ENCODE measurements at regions not wholly inside any gene's neighbourhood (a gene's known extent, or its start where the extent isn't known, plus 50 kb on each side); places are given as distances from the start of the nearest gene placed in this dataset.

DNA sequence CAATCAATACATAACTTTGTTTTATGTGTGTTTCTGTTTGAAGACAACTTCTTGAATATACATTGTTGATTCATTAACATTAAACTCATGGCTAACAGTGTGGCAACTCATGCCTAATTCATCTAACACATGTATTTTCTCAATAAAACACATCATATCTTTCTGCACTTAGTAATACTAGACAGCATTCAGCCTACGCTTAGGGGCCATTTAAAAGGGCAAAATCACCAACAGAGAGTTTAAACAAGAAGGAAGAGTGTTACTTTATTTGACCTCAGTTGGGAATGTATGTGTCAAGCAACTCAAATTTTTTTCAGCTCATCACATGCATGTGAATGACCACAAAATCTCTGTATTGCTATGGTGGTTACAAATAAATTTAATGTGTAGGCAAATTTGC is 128.8 kb upstream of the AADACL2 start:
- Mint-ChIP-seq H3K4me3 (no peak overlapping the region), H3K9me3 (ENCODE audit: insufficient read depth) (peaks cover under 1% of the 10 kb centered on the region), H3K27ac (no peak overlapping the region), H3K27me3 (peaks cover 7% of the 10 kb centered on the region), H3K4me1 (no peaks in the 10 kb centered on the region)
- DNase-seq (no peak), ATAC-seq (ENCODE audit: low read depth) (no peak)
- ChIA-PET POLR2A (no interaction called here), CTCF (no interaction called here)
- intact Hi-C loops (cut with micrococcal nuclease): no loop called here
- no CpG with 5 or more reads among the region's 1 CpG for WGBS (ENCODE audit: insufficient coverage)
- H3K27me3 ChIP-seq (replicated peaks in 1 of 4; ENCODE audit: control extremely low read depth in 1 of 4, control insufficient read depth in 3 of 4, insufficient read depth in 4 of 4, low read length in 3 of 4): no peaks in the 10 kb centered on the region
- no peaks in the 10 kb centered on the region for H4K20me1 ChIP-seq (ENCODE audit: control insufficient read depth, insufficient read depth, low read length, poor library complexity, severe bottlenecking)
- no peaks in the 10 kb centered on the region for H3K4me1 ChIP-seq (ENCODE audit: control insufficient read depth in 2 of 2, insufficient read depth in 2 of 2, low read length in 2 of 2)
- no peak overlapping the region for H3K4me2 ChIP-seq (replicated peaks; ENCODE audit: low read depth, low read length, poor library complexity, severe bottlenecking)
- H2AFZ ChIP-seq (ENCODE audit: insufficient read depth, low read depth, low read length, poor library complexity, severe bottlenecking): no peak overlapping the region
- H3K27ac ChIP-seq (ENCODE audit: low read length in 2 of 2): no peak overlapping the region
- H3K36me3 ChIP-seq (replicated peaks in 1 of 2; ENCODE audit: control extremely low read depth in 1 of 2, control insufficient read depth in 1 of 2, extremely low read depth in 1 of 2, insufficient read depth in 2 of 2, low read length in 1 of 2): no peaks in the 10 kb centered on the region
- peaks cover 0 to 1% (median 0%) of the 10 kb centered on the region in 3 donors for H3K9me3 ChIP-seq (ENCODE audit: control extremely low read depth in 1 of 3, control insufficient read depth in 2 of 3, insufficient read depth in 1 of 3, low read length in 2 of 3)
- H3K9ac ChIP-seq (ENCODE audit: low read length): no peak overlapping the region
- TF ChIP-seq, protein P1, sequence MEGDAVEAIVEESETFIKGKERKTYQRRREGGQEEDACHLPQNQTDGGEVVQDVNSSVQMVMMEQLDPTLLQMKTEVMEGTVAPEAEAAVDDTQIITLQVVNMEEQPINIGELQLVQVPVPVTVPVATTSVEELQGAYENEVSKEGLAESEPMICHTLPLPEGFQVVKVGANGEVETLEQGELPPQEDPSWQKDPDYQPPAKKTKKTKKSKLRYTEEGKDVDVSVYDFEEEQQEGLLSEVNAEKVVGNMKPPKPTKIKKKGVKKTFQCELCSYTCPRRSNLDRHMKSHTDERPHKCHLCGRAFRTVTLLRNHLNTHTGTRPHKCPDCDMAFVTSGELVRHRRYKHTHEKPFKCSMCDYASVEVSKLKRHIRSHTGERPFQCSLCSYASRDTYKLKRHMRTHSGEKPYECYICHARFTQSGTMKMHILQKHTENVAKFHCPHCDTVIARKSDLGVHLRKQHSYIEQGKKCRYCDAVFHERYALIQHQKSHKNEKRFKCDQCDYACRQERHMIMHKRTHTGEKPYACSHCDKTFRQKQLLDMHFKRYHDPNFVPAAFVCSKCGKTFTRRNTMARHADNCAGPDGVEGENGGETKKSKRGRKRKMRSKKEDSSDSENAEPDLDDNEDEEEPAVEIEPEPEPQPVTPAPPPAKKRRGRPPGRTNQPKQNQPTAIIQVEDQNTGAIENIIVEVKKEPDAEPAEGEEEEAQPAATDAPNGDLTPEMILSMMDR (IDR thresholded peaks at IDR 0.05): no peak
- no peak for TF ChIP-seq EZH2 (IDR thresholded peaks at IDR 0.05; ENCODE audit: borderline replicate concordance, insufficient read depth, low read depth, low read length, poor library complexity, severe bottlenecking)
- no peak overlapping the region for H3K4me3 ChIP-seq (ENCODE audit: control extremely low read depth in 1 of 5, extremely low read depth in 1 of 5, insufficient read depth in 1 of 5, low read depth in 2 of 5, low read length in 4 of 5)
- H3K79me2 ChIP-seq (ENCODE audit: control insufficient read depth, insufficient read depth, low read length): no peaks in the 10 kb centered on the region

- DNase-seq (no peak), ATAC-seq (ENCODE audit: low read depth) (no peak)
- Mint-ChIP-seq H3K9me3 (ENCODE audit: insufficient read depth) (no peaks in the 10 kb centered on the region), H3K27me3 (no peaks in the 10 kb centered on the region), H3K4me1 (no peaks in the 10 kb centered on the region), H3K4me3 (no peak overlapping the region), H3K27ac (no peak overlapping the region)
- no peaks in the 10 kb centered on the region for H3K36me3 ChIP-seq (replicated peaks in 1 of 2; ENCODE audit: control extremely low read depth in 1 of 2, control insufficient read depth in 1 of 2, extremely low read depth in 1 of 2, insufficient read depth in 2 of 2, low read length in 1 of 2)
- intact Hi-C loops (cut with micrococcal nuclease): no loop called here
- no peak overlapping the region for H3K4me2 ChIP-seq (replicated peaks; ENCODE audit: low read depth, low read length, poor library complexity, severe bottlenecking)
- H3K27ac ChIP-seq (ENCODE audit: low read length in 2 of 2): no peak overlapping the region
- no peaks in the 10 kb centered on the region for H3K27me3 ChIP-seq (replicated peaks in 1 of 4; ENCODE audit: control extremely low read depth in 1 of 4, control insufficient read depth in 3 of 4, insufficient read depth in 4 of 4, low read length in 3 of 4)
- ChIA-PET POLR2A (no interaction called here), CTCF (no interaction called here)
- H3K9me3 ChIP-seq (ENCODE audit: control extremely low read depth in 1 of 3, control insufficient read depth in 2 of 3, insufficient read depth in 1 of 3, low read length in 2 of 3): peaks cover 0 to 1% (median 0%) of the 10 kb centered on the region in 3 donors
- TF ChIP-seq, protein P1 (IDR thresholded peaks at IDR 0.05): no peak
- no peak for TF ChIP-seq EZH2 (IDR thresholded peaks at IDR 0.05; ENCODE audit: borderline replicate concordance, insufficient read depth, low read depth, low read length, poor library complexity, severe bottlenecking)
- no peak overlapping the region for H3K9ac ChIP-seq (ENCODE audit: low read length)
- H4K20me1 ChIP-seq (ENCODE audit: control insufficient read depth, insufficient read depth, low read length, poor library complexity, severe bottlenecking): no peaks in the 10 kb centered on the region
- H3K4me3 ChIP-seq (ENCODE audit: control extremely low read depth in 1 of 5, extremely low read depth in 1 of 5, insufficient read depth in 1 of 5, low read depth in 2 of 5, low read length in 4 of 5): no peak overlapping the region
- no peak overlapping the region for H2AFZ ChIP-seq (ENCODE audit: insufficient read depth, low read depth, low read length, poor library complexity, severe bottlenecking)
- no peaks in the 10 kb centered on the region for H3K4me1 ChIP-seq (ENCODE audit: control insufficient read depth in 2 of 2, insufficient read depth in 2 of 2, low read length in 2 of 2)
- H3K79me2 ChIP-seq (ENCODE audit: control insufficient read depth, insufficient read depth, low read length): no peaks in the 10 kb centered on the region
These were observed 132.9 kb upstream of the AADACL2 start for GRCh38 chr3:151600783-151601182.
